LNCaP clone FGC (cell line): ENCODE measurements at regions not wholly inside any gene's neighbourhood (a gene's known extent, or its start where the extent isn't known, plus 50 kb on each side); places are given as distances from the start of the nearest gene placed in this dataset.
"Not testable (repeated sequence)": the region's sequence is repeated elsewhere in the genome, so short reads cannot be mapped to it uniquely, and the experiment has no call there.

Experiments
- DNase-seq: peaks from one replicate; pipeline ENCODE4 v3.0.0-alpha.2; 2011; ENCODE audit warnings: low read depth
- H3K4me3 ChIP-seq: 2 replicates; pipeline ENCODE4 v1.5.1; 2011; ENCODE audit warnings: mild to moderate bottlenecking, low read depth, low read length, control low read depth
- CTCF ChIP-seq: IDR thresholded peaks from 2 replicates; pipeline ENCODE4 v1.5.1; 2012; ENCODE audit warnings: mild to moderate bottlenecking; ENCODE audit not compliant: control insufficient read depth, insufficient read depth; ENCODE audit errors: extremely low read depth

- DNase-seq: no peak
- no peak overlapping the region for H3K4me3 ChIP-seq
- TF ChIP-seq CTCF: no peak
Measured at GRCh38 chr3:90056281-90057032, 949.0 kb downstream of the EPHA3 start.

- no peak overlapping the region for H3K4me3 ChIP-seq
- no peak for DNase-seq
- TF ChIP-seq CTCF: no peak
Measured at GRCh38 chr3:90062016-90062415, 954.6 kb downstream of the EPHA3 start.

- no peak overlapping the region for H3K4me3 ChIP-seq
- DNase-seq: no peak
- no peak for TF ChIP-seq CTCF
Measured at GRCh38 chr3:90062631-90063200, 955.3 kb downstream of the EPHA3 start.

GRCh38 chr3:90068783-90069182 is 961.4 kb downstream of the EPHA3 start:
- H3K4me3 ChIP-seq: no peak overlapping the region
- no peak for TF ChIP-seq CTCF
- no peak for DNase-seq

GRCh38 chr3:90069748-90070147 is 962.3 kb downstream of the EPHA3 start:
- no peak for TF ChIP-seq CTCF
- H3K4me3 ChIP-seq: no peak overlapping the region
- DNase-seq: no peak

- H3K4me3 ChIP-seq: no peak overlapping the region
- DNase-seq: no peak
- no peak for TF ChIP-seq CTCF
Measured at GRCh38 chr3:90076136-90076535, 968.7 kb downstream of the EPHA3 start.

GRCh38 chr3:90080988-90081387 is 973.6 kb downstream of the EPHA3 start:
- H3K4me3 ChIP-seq: no peak overlapping the region
- no peak for DNase-seq
- TF ChIP-seq CTCF: no peak

GRCh38 chr3:90086297-90086696 is 978.9 kb downstream of the EPHA3 start:
- H3K4me3 ChIP-seq, DNase-seq: not testable (repeated sequence)
